Large intestine (tissue), 3 donors: ENCODE measurements at regions not wholly inside any gene's neighbourhood (a gene's known extent, or its start where the extent isn't known, plus 50 kb on each side); places are given as distances from the start of the nearest gene placed in this dataset.

Source experiments
- DNase-seq, 2 donors: peaks; one replicate each; pipeline versions ENCODE4 v3.0.0 to v3.0.0-alpha.2; 2013
- H3K27ac ChIP-seq: one replicate; pipeline ENCODE4 v1.5.1; 2013; ENCODE audit warnings: low read length
- H3K27me3 ChIP-seq: 2 replicates; pipeline ENCODE4 v1.6.1; 2013; ENCODE audit warnings: low read length; ENCODE audit not compliant: control insufficient read depth, insufficient read depth
- H3K36me3 ChIP-seq: 2 replicates; pipeline ENCODE4 v1.6.1; 2013; ENCODE audit warnings: low read length; ENCODE audit not compliant: control insufficient read depth, insufficient read depth
- H3K4me1 ChIP-seq: one replicate; pipeline ENCODE4 v1.6.1; 2013; ENCODE audit warnings: low read length; ENCODE audit not compliant: control insufficient read depth, insufficient read depth
- H3K4me3 ChIP-seq: one replicate; pipeline ENCODE4 v1.5.1; 2013; ENCODE audit warnings: low read length
- H3K9me3 ChIP-seq: one replicate; pipeline ENCODE4 v1.6.1; 2013; ENCODE audit warnings: mild to moderate bottlenecking, low read depth, low read length, moderate library complexity; ENCODE audit not compliant: control insufficient read depth
- WGBS: methylation state at CpG from one replicate; pipeline ENCODE4 v1.1.5; 2013; ENCODE audit warnings: low lambda C conversion rate; ENCODE audit not compliant: insufficient coverage; 5-methylcytosine and 5-hydroxymethylcytosine counted together

GRCh38 chr3:28677581-28677980 lies 329.0 kb upstream of the AZI2 start:
- no peak for DNase-seq
- Histone ChIP-seq H3K4me3 (no peak overlapping the region), H3K9me3 (no peaks in the 10 kb centered on the region), H3K27me3 (no peaks in the 10 kb centered on the region), H3K4me1 (no peaks in the 10 kb centered on the region), H3K36me3 (no peaks in the 10 kb centered on the region), H3K27ac (no peak overlapping the region)
- no CpG with 5 or more reads among the region's 9 CpGs for WGBS

GRCh38 chr3:28678086-28678485 lies 329.5 kb upstream of the AZI2 start:
- H3K27ac ChIP-seq = no peak overlapping the region
- no peak for DNase-seq
- no peaks in the 10 kb centered on the region for H3K9me3 ChIP-seq
- no peaks in the 10 kb centered on the region for H3K4me1 ChIP-seq
- WGBS = 100% methylated on average over 1 of the region's 8 CpGs
- H3K36me3 ChIP-seq = no peaks in the 10 kb centered on the region
- H3K27me3 ChIP-seq = no peaks in the 10 kb centered on the region
- H3K4me3 ChIP-seq = no peak overlapping the region

GRCh38 chr3:28680050-28680449 lies 331.4 kb upstream of the AZI2 start:
- Histone ChIP-seq H3K36me3 (no peaks in the 10 kb centered on the region), H3K27me3 (no peaks in the 10 kb centered on the region), H3K4me3 (no peak overlapping the region), H3K27ac (no peak overlapping the region), H3K9me3 (no peaks in the 10 kb centered on the region), H3K4me1 (no peaks in the 10 kb centered on the region)
- WGBS = no CpG with 5 or more reads among the region's 3 CpGs
- DNase-seq = no peak

- no CpG with 5 or more reads among the region's 1 CpG for WGBS
Observed at GRCh38 chr3:28682121-28682520, 333.5 kb upstream of the AZI2 start.

GRCh38 chr3:28690176-28690575 lies 341.6 kb upstream of the AZI2 start:
- H3K9me3 ChIP-seq = no peaks in the 10 kb centered on the region
- no peak for DNase-seq
- H3K27me3 ChIP-seq = no peaks in the 10 kb centered on the region
- no peaks in the 10 kb centered on the region for H3K36me3 ChIP-seq
- H3K4me3 ChIP-seq = no peak overlapping the region
- no peak overlapping the region for H3K27ac ChIP-seq
- WGBS = no CpG with 5 or more reads among the region's 2 CpGs
- H3K4me1 ChIP-seq = no peaks in the 10 kb centered on the region

More at GRCh38 chr3:28682121-28682520, 333.5 kb upstream of the AZI2 start:
- Histone ChIP-seq H3K4me3 (no peak overlapping the region), H3K27me3 (no peaks in the 10 kb centered on the region), H3K9me3 (no peaks in the 10 kb centered on the region), H3K4me1 (no peaks in the 10 kb centered on the region), H3K27ac (no peak overlapping the region), H3K36me3 (no peaks in the 10 kb centered on the region)
- DNase-seq = no peak

- Histone ChIP-seq H3K27ac (no peak overlapping the region), H3K4me3 (no peak overlapping the region), H3K36me3 (no peaks in the 10 kb centered on the region), H3K9me3 (no peaks in the 10 kb centered on the region), H3K4me1 (no peaks in the 10 kb centered on the region), H3K27me3 (no peaks in the 10 kb centered on the region)
- WGBS = 83% methylated on average over 1 of the region's 2 CpGs
- DNase-seq = no peak
Observed at GRCh38 chr3:28698706-28699105, 350.1 kb upstream of the AZI2 start.

- H3K27me3 ChIP-seq = no peaks in the 10 kb centered on the region
- no peaks in the 10 kb centered on the region for H3K9me3 ChIP-seq
- DNase-seq = peak in 1 of 2 donors; percentile 5
- no peak overlapping the region for H3K27ac ChIP-seq
- no peak overlapping the region for H3K4me3 ChIP-seq
- H3K36me3 ChIP-seq = no peaks in the 10 kb centered on the region
- H3K4me1 ChIP-seq = no peaks in the 10 kb centered on the region
- WGBS = no CpG with 5 or more reads among the region's 2 CpGs
Observed at GRCh38 chr3:28699283-28699682, 350.7 kb upstream of the AZI2 start.

GRCh38 chr3:28700728-28701127 lies 352.1 kb upstream of the AZI2 start:
- whole genome bisulfite sequencing = 80% methylated on average over 1 of the region's 5 CpGs
- DNase-seq = no peak
- Histone ChIP-seq H3K27me3 (no peaks in the 10 kb centered on the region), H3K9me3 (no peaks in the 10 kb centered on the region), H3K4me3 (no peak overlapping the region), H3K4me1 (no peaks in the 10 kb centered on the region), H3K36me3 (no peaks in the 10 kb centered on the region), H3K27ac (no peak overlapping the region)

- H3K9me3 ChIP-seq = no peaks in the 10 kb centered on the region
Observed at GRCh38 chr3:28703843-28704242, 355.2 kb upstream of the AZI2 start.

GRCh38 chr3:28711293-28711692 lies 362.7 kb upstream of the AZI2 start:
- Histone ChIP-seq H3K9me3 (no peaks in the 10 kb centered on the region), H3K36me3 (no peaks in the 10 kb centered on the region), H3K27me3 (no peaks in the 10 kb centered on the region), H3K27ac (no peak overlapping the region), H3K4me1 (no peaks in the 10 kb centered on the region), H3K4me3 (no peak overlapping the region)
- no peak for DNase-seq
- WGBS = no CpG with 5 or more reads among the region's 2 CpGs

More at GRCh38 chr3:28703843-28704242, 355.2 kb upstream of the AZI2 start:
- Histone ChIP-seq H3K27me3 (no peaks in the 10 kb centered on the region), H3K36me3 (no peaks in the 10 kb centered on the region), H3K4me3 (no peak overlapping the region), H3K27ac (no peak overlapping the region), H3K4me1 (no peaks in the 10 kb centered on the region)
- DNase-seq = no peak

- Histone ChIP-seq H3K27ac (no peak overlapping the region), H3K27me3 (no peaks in the 10 kb centered on the region), H3K4me1 (no peaks in the 10 kb centered on the region), H3K9me3 (no peaks in the 10 kb centered on the region), H3K4me3 (no peak overlapping the region), H3K36me3 (no peaks in the 10 kb centered on the region)
- DNase-seq = no peak
- 80% methylated on average over 1 of the region's 4 CpGs for WGBS
Observed at GRCh38 chr3:28716939-28717338, 368.3 kb upstream of the AZI2 start.
